ENCODE measurements at regions not wholly inside any gene's neighbourhood (a gene's known extent, or its start where the extent isn't known, plus 50 kb on each side); places are given as distances from the start of the nearest gene placed in this dataset.

GRCh38 chr9:79195879-79196278 is 375.9 kb upstream of the TLE4 start:
- TF ChIP-seq POLR2A (IDR thresholded peaks at IDR 0.05) = no peak
- TF ChIP-seq, protein P1, sequence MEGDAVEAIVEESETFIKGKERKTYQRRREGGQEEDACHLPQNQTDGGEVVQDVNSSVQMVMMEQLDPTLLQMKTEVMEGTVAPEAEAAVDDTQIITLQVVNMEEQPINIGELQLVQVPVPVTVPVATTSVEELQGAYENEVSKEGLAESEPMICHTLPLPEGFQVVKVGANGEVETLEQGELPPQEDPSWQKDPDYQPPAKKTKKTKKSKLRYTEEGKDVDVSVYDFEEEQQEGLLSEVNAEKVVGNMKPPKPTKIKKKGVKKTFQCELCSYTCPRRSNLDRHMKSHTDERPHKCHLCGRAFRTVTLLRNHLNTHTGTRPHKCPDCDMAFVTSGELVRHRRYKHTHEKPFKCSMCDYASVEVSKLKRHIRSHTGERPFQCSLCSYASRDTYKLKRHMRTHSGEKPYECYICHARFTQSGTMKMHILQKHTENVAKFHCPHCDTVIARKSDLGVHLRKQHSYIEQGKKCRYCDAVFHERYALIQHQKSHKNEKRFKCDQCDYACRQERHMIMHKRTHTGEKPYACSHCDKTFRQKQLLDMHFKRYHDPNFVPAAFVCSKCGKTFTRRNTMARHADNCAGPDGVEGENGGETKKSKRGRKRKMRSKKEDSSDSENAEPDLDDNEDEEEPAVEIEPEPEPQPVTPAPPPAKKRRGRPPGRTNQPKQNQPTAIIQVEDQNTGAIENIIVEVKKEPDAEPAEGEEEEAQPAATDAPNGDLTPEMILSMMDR (IDR thresholded peaks at IDR 0.05 in 4 of 5, conservative IDR thresholded peaks at IDR 0.05 in 1 of 5) = no peak

Measured in gastrocnemius medialis (tissue), 4 donors.